H1 (cell line): ENCODE measurements at regions not wholly inside any gene's neighbourhood (a gene's known extent, or its start where the extent isn't known, plus 50 kb on each side); places are given as distances from the start of the nearest gene placed in this dataset.

ENCODE experiments used
- CTCF ChIA-PET: fragments of 300-600 bp; sonication (Branson Sonifier 250); formaldehyde crosslinking; loops from one replicate; lab custom pipeline; 2021; ENCODE audit not compliant: partially characterized antibody; lab: Charles Lee
- POLR2A ChIA-PET: fragments of 300-600 bp; sonication (Branson Sonifier 250); formaldehyde crosslinking; loops from one replicate; lab custom pipeline; 2021; ENCODE audit warnings: inconsistent platforms; ENCODE audit not compliant: partially characterized antibody; lab: Charles Lee
- DNase-seq, 2 experiments: peaks; one replicate each; pipeline versions ENCODE4 v3.0.0 to v3.0.0-alpha.2; 2010 to 2022; ENCODE audit warnings: low spot score in 2 of 2, low read depth in 1 of 2, mixed read lengths in 1 of 2
- FAIRE-seq: peaks from 2 replicates; lab custom pipeline; 2011; peaks lifted over from hg19 to GRCh38; lab: Jason Lieb, UNC
- H2AFZ ChIP-seq: 2 replicates; pipeline ENCODE4 v1.8.1; 2012; ENCODE audit warnings: low read length, inconsistent platforms
- H2AK5ac ChIP-seq: 2 replicates; pipeline ENCODE4 v1.6.1; 2013; ENCODE audit warnings: low read depth, low read length
- H2BK120ac ChIP-seq: replicated peaks from 2 replicates; pipeline ENCODE3; 2013; ENCODE audit warnings: low read depth, low read length, inconsistent platforms
- H2BK12ac ChIP-seq: 2 replicates; pipeline ENCODE4 v1.6.1; 2013; ENCODE audit warnings: low read depth, low read length
- H2BK15ac ChIP-seq: 2 replicates; pipeline ENCODE4 v1.6.1; 2013; ENCODE audit warnings: low read length
- H2BK20ac ChIP-seq: 2 replicates; pipeline ENCODE4 v1.6.1; 2013; ENCODE audit warnings: low read length
- H2BK5ac ChIP-seq: 2 replicates; pipeline ENCODE4 v1.6.1; 2013; ENCODE audit warnings: low read depth, low read length
- H3K14ac ChIP-seq: 2 replicates; pipeline ENCODE4 v1.6.1; 2013; ENCODE audit warnings: inconsistent platforms; ENCODE audit not compliant: insufficient read length
- H3K18ac ChIP-seq: 2 replicates; pipeline ENCODE4 v1.6.1; 2013; ENCODE audit warnings: low read length; ENCODE audit errors: extremely low read depth
- H3K23ac ChIP-seq: 2 replicates; pipeline ENCODE4 v1.6.1; 2013; ENCODE audit warnings: inconsistent platforms; ENCODE audit not compliant: insufficient read length
- H3K23me2 ChIP-seq: 2 replicates; pipeline ENCODE4 v1.6.1; 2013; ENCODE audit warnings: low read depth, low read length
- H3K27ac ChIP-seq: 2 replicates; pipeline ENCODE4 v1.6.1; 2011; ENCODE audit warnings: low read depth, low read length, inconsistent platforms
- H3K27me3 ChIP-seq, 4 experiments: replicated peaks in 1 of 4; 1 replicate in 1 of 4; 2 replicates in 3 of 4; pipeline versions ENCODE4 v1.6.1 to v1.8.1; 2011 to 2013; ENCODE audit warnings: low read length in 3 of 4, mild to moderate bottlenecking in 3 of 4, inconsistent platforms in 2 of 4, mixed read lengths in 2 of 4, moderate library complexity in 1 of 4; ENCODE audit not compliant: control insufficient read depth in 3 of 4, insufficient read depth in 3 of 4; ENCODE audit errors: extremely low read depth in 1 of 4
- H3K36me3 ChIP-seq, 4 experiments: 2 replicates each; pipeline versions ENCODE4 v1.6.1 to v1.8.1; 2011 to 2013; ENCODE audit warnings: mild to moderate bottlenecking in 4 of 4, low read length in 3 of 4, moderate library complexity in 2 of 4, control low read depth in 1 of 4, inconsistent platforms in 1 of 4; ENCODE audit not compliant: insufficient read depth in 4 of 4, control insufficient read depth in 2 of 4
- H3K4ac ChIP-seq: replicated peaks from 2 replicates; pipeline ENCODE3; 2013; ENCODE audit warnings: low read length, low read depth, mixed read lengths, inconsistent platforms; ENCODE audit not compliant: insufficient read length
- H3K4me1 ChIP-seq, 4 experiments: replicated peaks in 1 of 4; 1 replicate in 1 of 4; 2 replicates in 3 of 4; pipeline versions ENCODE4 v1.6.1 to v1.8.1; 2011 to 2013; ENCODE audit warnings: low read length in 3 of 4, inconsistent platforms in 2 of 4, mixed read lengths in 1 of 4; ENCODE audit not compliant: insufficient read depth in 4 of 4, control insufficient read depth in 3 of 4
- H3K4me2 ChIP-seq, 2 experiments: 2 replicates each; pipeline versions ENCODE4 v1.6.1 to v1.8.1; 2011 to 2013; ENCODE audit warnings: low read depth in 2 of 2, low read length in 2 of 2, control low read depth in 1 of 2, inconsistent platforms in 1 of 2, mild to moderate bottlenecking in 1 of 2; ENCODE audit not compliant: insufficient read depth in 1 of 2
- H3K4me3 ChIP-seq, 4 experiments: fragments of 200-600, 300-600 bp in 1 of 4; sonication (generic), shearing (Covaris generic), sonication (Bioruptor Twin) in 1 of 4; 2 replicates each; pipeline versions ENCODE4 v1.5.1 to v1.8.1; 2011 to 2016; ENCODE audit warnings: low read length in 4 of 4, low read depth in 3 of 4, control low read depth in 2 of 4, inconsistent platforms in 2 of 4, mild to moderate bottlenecking in 2 of 4, mixed read lengths in 1 of 4, moderate library complexity in 1 of 4; ENCODE audit not compliant: insufficient read depth in 2 of 4; ENCODE audit errors: extremely low read depth in 1 of 4
- H3K56ac ChIP-seq: replicated peaks from 2 replicates; pipeline ENCODE3; 2013; ENCODE audit warnings: low read depth, mild to moderate bottlenecking, mixed read lengths, low read length, inconsistent platforms; ENCODE audit not compliant: insufficient read length
- H3K79me1 ChIP-seq: 2 replicates; pipeline ENCODE4 v1.6.1; 2013; ENCODE audit warnings: low read depth, low read length, control low read depth
- H3K79me2 ChIP-seq, 2 experiments: 2 replicates each; pipeline versions ENCODE4 v1.6.1 to v1.8.1; 2012 to 2013; ENCODE audit warnings: low read length in 2 of 2, mild to moderate bottlenecking in 2 of 2, inconsistent platforms in 1 of 2; ENCODE audit not compliant: insufficient read depth in 2 of 2, control insufficient read depth in 1 of 2
- H3K9ac ChIP-seq, 4 experiments: replicated peaks in 1 of 4; 1 replicate in 1 of 4; 2 replicates in 3 of 4; pipeline versions ENCODE4 v1.6.1 to v1.8.1; 2011 to 2013; ENCODE audit warnings: low read depth in 3 of 4, low read length in 3 of 4, control low read depth in 2 of 4, mild to moderate bottlenecking in 2 of 4, moderate library complexity in 2 of 4, inconsistent platforms in 1 of 4; ENCODE audit errors: extremely low read depth in 1 of 4
- H3K9me3 ChIP-seq, 2 experiments: 2 replicates each; pipeline versions ENCODE4 v1.6.1 to v1.8.1; 2012 to 2013; ENCODE audit warnings: mild to moderate bottlenecking in 2 of 2, moderate library complexity in 2 of 2, control low read depth in 1 of 2, inconsistent platforms in 1 of 2, low read depth in 1 of 2, low read length in 1 of 2, mixed read lengths in 1 of 2; ENCODE audit not compliant: insufficient read depth in 2 of 2
- H4K20me1 ChIP-seq, 2 experiments: replicated peaks in 1 of 2; 2 replicates each; pipeline versions ENCODE3 to v1.8.1; 2011 to 2013; ENCODE audit warnings: inconsistent platforms in 2 of 2, low read length in 2 of 2, mild to moderate bottlenecking in 1 of 2; ENCODE audit not compliant: insufficient read depth in 2 of 2, control insufficient read depth in 1 of 2
- H4K5ac ChIP-seq: 2 replicates; pipeline ENCODE4 v1.6.1; 2013; ENCODE audit warnings: low read length, low read depth, mixed read lengths, inconsistent platforms; ENCODE audit not compliant: insufficient read length
- H4K8ac ChIP-seq: 2 replicates; pipeline ENCODE4 v1.8.0; 2013; ENCODE audit warnings: mild to moderate bottlenecking, moderate library complexity, low read length, inconsistent platforms; ENCODE audit not compliant: insufficient read depth; ENCODE audit errors: extremely low read depth
- H4K91ac ChIP-seq: replicated peaks from 2 replicates; pipeline ENCODE3; 2013; ENCODE audit warnings: low read length, mixed read lengths, inconsistent platforms; ENCODE audit not compliant: insufficient read length
- BCL11A ChIP-seq, 2 experiments: IDR thresholded peaks; one replicate each; pipeline ENCODE4 v1.6.1; 2011; ENCODE audit warnings: low read depth in 2 of 2, low read length in 2 of 2, mild to moderate bottlenecking in 2 of 2
- CBX8 ChIP-seq: fragments of 300-800, 300-1000 bp; sonication (generic); IDR thresholded peaks from 2 replicates; pipeline ENCODE4 v1.7.1; 2016; ENCODE audit warnings: low read depth, low read length, borderline replicate concordance
- CTCF ChIP-seq, 3 experiments: IDR thresholded peaks; 1 replicate in 2 of 3; 2 replicates in 1 of 3; pipeline versions ENCODE4 v1.5.1 to v1.6.1; 2011; ENCODE audit warnings: low read length in 3 of 3, mild to moderate bottlenecking in 3 of 3, inconsistent platforms in 2 of 3, low read depth in 1 of 3, moderate library complexity in 1 of 3; ENCODE audit not compliant: insufficient read depth in 1 of 3; ENCODE audit errors: control extremely low read depth in 1 of 3
- GTF2F1 ChIP-seq: IDR thresholded peaks from 2 replicates; pipeline ENCODE4 v1.6.1; 2012; ENCODE audit warnings: low read depth, low read length, improper control_type of control experiment, borderline replicate concordance
- HDAC2 ChIP-seq, 2 experiments: fragments of 300-600 bp in 1 of 2; sonication (generic) in 1 of 2; IDR thresholded peaks; 2 replicates each; pipeline ENCODE4 v1.6.1; 2011 to 2012; ENCODE audit warnings: low read depth in 2 of 2, low read length in 2 of 2, mild to moderate bottlenecking in 2 of 2, moderate library complexity in 2 of 2, borderline replicate concordance in 1 of 2, inconsistent platforms in 1 of 2
- JUND ChIP-seq: IDR thresholded peaks from 2 replicates; pipeline ENCODE4 v1.6.1; 2011; ENCODE audit warnings: mild to moderate bottlenecking, improper control_type of control experiment, low read length
- POLR2A ChIP-seq, 2 experiments: IDR thresholded peaks; 1 replicate in 1 of 2; 2 replicates in 1 of 2; pipeline ENCODE4 v1.6.1; 2011; ENCODE audit warnings: low read depth in 2 of 2, low read length in 2 of 2, mild to moderate bottlenecking in 2 of 2; ENCODE audit errors: control extremely low read depth in 1 of 2
- POLR2AphosphoS5 ChIP-seq: IDR thresholded peaks from 2 replicates; pipeline ENCODE4 v1.6.1; 2011; ENCODE audit warnings: low read depth, low read length
- SIRT6 ChIP-seq: IDR thresholded peaks from one replicate; pipeline ENCODE4 v1.7.1; 2012; ENCODE audit warnings: low read length, inconsistent platforms
- SP2 ChIP-seq: IDR thresholded peaks from 2 replicates; pipeline ENCODE4 v1.6.1; 2012; ENCODE audit warnings: mild to moderate bottlenecking, low read length, inconsistent platforms
- SP4 ChIP-seq: IDR thresholded peaks from 2 replicates; pipeline ENCODE4 v1.6.1; 2012; ENCODE audit warnings: low read length, inconsistent platforms
- SRF ChIP-seq: IDR thresholded peaks from 2 replicates; pipeline ENCODE4 v1.6.1; 2011; ENCODE audit warnings: mild to moderate bottlenecking, low read depth, low read length, moderate library complexity
- USF2 ChIP-seq: IDR thresholded peaks from 2 replicates; pipeline ENCODE4 v1.6.1; 2011; ENCODE audit warnings: low read length, improper control_type of control experiment
- WGBS, 2 experiments: shearing (Covaris generic) in 1 of 2; methylation state at CpG; one replicate each; pipeline versions ENCODE4 v1.1.6 to v1.1.7; 2013 to 2015; ENCODE audit warnings: low lambda C conversion rate in 2 of 2, mixed read lengths in 2 of 2, inconsistent platforms in 1 of 2, low coverage in 1 of 2, missing lambda C conversion rate in 1 of 2; ENCODE audit not compliant: insufficient replicate concordance in 2 of 2, insufficient coverage in 1 of 2, insufficient read length in 1 of 2; ENCODE audit errors: extremely low coverage in 1 of 2, missing lambda C conversion rate in 1 of 2; 5-methylcytosine and 5-hydroxymethylcytosine counted together

GRCh38 chr3:146884296-146884695 is 279.1 kb upstream of the PLSCR5 start:
- H3K56ac ChIP-seq: no peak overlapping the region
- H2BK120ac ChIP-seq: no peak overlapping the region
- H4K5ac ChIP-seq: no peak overlapping the region
- H2BK15ac ChIP-seq: no peak overlapping the region
- no peaks in the 10 kb centered on the region for H3K79me1 ChIP-seq
- no peak overlapping the region for H3K4me2 ChIP-seq
- 84% methylated on average over 2 of the region's 2 CpGs; no CpG with 5 or more reads in 1 of the 2 experiments for WGBS, 2 experiments
- H3K14ac ChIP-seq: no peak overlapping the region
- H3K9me3 ChIP-seq: no peaks in the 10 kb centered on the region
- H3K4me1 ChIP-seq: no peaks in the 10 kb centered on the region
- ChIA-PET CTCF (no interaction called here), POLR2A (no interaction called here)
- H2BK12ac ChIP-seq: no peak overlapping the region
- no peak overlapping the region for H2BK20ac ChIP-seq
- H2AFZ ChIP-seq: no peak overlapping the region
- H3K18ac ChIP-seq: no peak overlapping the region
- no peak for DNase-seq
- H3K23ac ChIP-seq: no peak overlapping the region
- no peaks in the 10 kb centered on the region for H3K23me2 ChIP-seq
- no peaks in the 10 kb centered on the region for H3K79me2 ChIP-seq
- no peak overlapping the region for H4K8ac ChIP-seq
- H3K4me3 ChIP-seq: no peak overlapping the region
- H2BK5ac ChIP-seq: no peak overlapping the region
- no peaks in the 10 kb centered on the region for H3K36me3 ChIP-seq
- H3K9ac ChIP-seq: no peak overlapping the region
- H3K27me3 ChIP-seq: no peaks in the 10 kb centered on the region
- FAIRE-seq: no peak
- no peak overlapping the region for H2AK5ac ChIP-seq
- H3K4ac ChIP-seq: no peak overlapping the region
- H3K27ac ChIP-seq: no peak overlapping the region
- H4K20me1 ChIP-seq: no peaks in the 10 kb centered on the region
- H4K91ac ChIP-seq: no peak overlapping the region
- TF ChIP-seq BCL11A (IDR thresholded peaks at IDR 0.05; ENCODE audit: low read depth in 2 of 2, low read length in 2 of 2) (no peak), USF2 (no peak), SIRT6 (no peak), POLR2AphosphoS5 (no peak), SP4 (no peak), JUND (no peak), CTCF (IDR thresholded peaks at IDR 0.05; ENCODE audit: control extremely low read depth in 1 of 3, insufficient read depth in 1 of 3, low read depth in 1 of 3, low read length in 3 of 3) (no peak), POLR2A (IDR thresholded peaks at IDR 0.05; ENCODE audit: control extremely low read depth in 1 of 2, low read depth in 2 of 2, low read length in 2 of 2) (no peak), GTF2F1 (no peak), CBX8 (no peak), SP2 (no peak), HDAC2 (IDR thresholded peaks at IDR 0.05; ENCODE audit: borderline replicate concordance in 1 of 2, low read depth in 2 of 2, low read length in 2 of 2) (no peak), SRF (no peak)
